Immature natural killer cell (primary cell): ENCODE measurements at regions not wholly inside any gene's neighbourhood (a gene's known extent, or its start where the extent isn't known, plus 50 kb on each side); places are given as distances from the start of the nearest gene placed in this dataset.

Experiments used
- DNase-seq, 3 donors: peaks; one replicate each; pipeline ENCODE4 v3.0.0; 2022; ENCODE audit warnings: mixed read lengths in 1 of 3
- H3K27ac Mint-ChIP-seq, 6 donors: one replicate each; pipeline ENCODE4 v1.8.0; 2020; ENCODE audit warnings: mixed read lengths in 6 of 6, mild to moderate bottlenecking in 5 of 6, inconsistent platforms in 4 of 6, moderate library complexity in 3 of 6
- H3K27me3 Mint-ChIP-seq, 3 donors: one replicate each; pipeline ENCODE4 v1.8.0; 2020 to 2021; ENCODE audit warnings: low read depth in 3 of 3, mild to moderate bottlenecking in 3 of 3, mixed read lengths in 3 of 3, moderate library complexity in 3 of 3, inconsistent platforms in 1 of 3
- H3K36me3 Mint-ChIP-seq, 3 donors: one replicate each; pipeline ENCODE4 v1.8.0; 2020; ENCODE audit warnings: mixed read lengths in 3 of 3, inconsistent platforms in 2 of 3, mild to moderate bottlenecking in 2 of 3
- H3K4me1 Mint-ChIP-seq, 2 donors: one replicate each; pipeline ENCODE4 v1.8.0; 2020; ENCODE audit warnings: inconsistent platforms in 2 of 2, mild to moderate bottlenecking in 2 of 2, mixed read lengths in 2 of 2, moderate library complexity in 1 of 2
- H3K4me3 Mint-ChIP-seq, 5 donors: one replicate each; pipeline ENCODE4 v1.8.0; 2020; ENCODE audit warnings: mild to moderate bottlenecking in 5 of 5, mixed read lengths in 5 of 5, inconsistent platforms in 3 of 5, moderate library complexity in 3 of 5
- H3K9me3 Mint-ChIP-seq, 6 donors: one replicate each; pipeline ENCODE4 v1.8.0; 2020; ENCODE audit warnings: mild to moderate bottlenecking in 6 of 6, mixed read lengths in 6 of 6, inconsistent platforms in 4 of 6, moderate library complexity in 3 of 6

DNA sequence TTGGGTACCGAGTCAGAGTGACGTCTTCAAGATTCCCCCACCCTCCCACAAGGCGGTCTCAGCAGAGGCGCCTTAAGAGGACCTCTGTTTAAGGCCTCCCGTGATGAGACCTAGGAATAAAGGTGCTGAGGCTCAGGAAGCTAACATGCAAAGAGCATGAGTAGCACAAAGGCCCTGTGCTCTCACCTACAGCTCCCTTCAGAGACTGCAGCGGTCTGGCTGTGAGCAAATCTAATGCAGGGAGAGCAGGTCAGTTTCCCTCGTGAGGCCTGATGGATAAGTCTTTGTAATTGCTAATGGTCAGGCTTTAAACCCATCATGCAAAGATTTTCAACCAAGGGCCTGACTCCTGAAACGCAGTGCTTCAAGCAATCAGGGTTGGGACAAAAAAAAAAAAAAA lies 909.3 kb upstream of the GHITM start:
- Mint-ChIP-seq H3K4me3 (no peak overlapping the region), H3K27me3 (peaks cover 0 to 2% (median 0%) of the 10 kb centered on the region in 3 donors), H3K36me3 (no peaks in the 10 kb centered on the region), H3K9me3 (peaks cover 4 to 32% (median 12%) of the 10 kb centered on the region in 6 donors), H3K27ac (no peak overlapping the region), H3K4me1 (no peaks in the 10 kb centered on the region)
- DNase-seq, result no peak

DNA sequence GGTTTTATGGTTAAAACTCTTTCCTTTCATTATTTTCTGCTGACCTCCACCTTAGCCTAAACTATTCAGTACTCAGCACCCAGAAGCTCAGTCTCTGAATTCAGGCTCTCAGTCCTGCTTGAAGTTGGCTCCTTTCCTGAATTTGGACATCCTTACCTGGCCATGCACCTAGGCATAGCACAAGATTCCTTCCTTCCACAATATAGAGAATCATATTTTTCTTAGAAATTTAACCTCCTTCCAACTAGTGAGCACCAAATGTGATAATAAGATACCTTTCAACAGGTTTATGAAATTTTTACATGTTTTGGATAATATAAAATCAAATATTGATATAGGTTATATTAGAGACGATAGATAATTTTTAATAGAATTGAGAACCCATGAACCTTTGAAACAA lies 905.6 kb upstream of the GHITM start:
- H3K27me3 Mint-ChIP-seq, result peaks cover 0 to 2% (median 2%) of the 10 kb centered on the region in 3 donors
- no peaks in the 10 kb centered on the region for H3K4me1 Mint-ChIP-seq
- no peak for DNase-seq
- no peaks in the 10 kb centered on the region for H3K36me3 Mint-ChIP-seq
- no peak overlapping the region for H3K27ac Mint-ChIP-seq
- no peak overlapping the region for H3K4me3 Mint-ChIP-seq
- H3K9me3 Mint-ChIP-seq, result peaks cover 0 to 21% (median 10%) of the 10 kb centered on the region in 6 donors

DNA sequence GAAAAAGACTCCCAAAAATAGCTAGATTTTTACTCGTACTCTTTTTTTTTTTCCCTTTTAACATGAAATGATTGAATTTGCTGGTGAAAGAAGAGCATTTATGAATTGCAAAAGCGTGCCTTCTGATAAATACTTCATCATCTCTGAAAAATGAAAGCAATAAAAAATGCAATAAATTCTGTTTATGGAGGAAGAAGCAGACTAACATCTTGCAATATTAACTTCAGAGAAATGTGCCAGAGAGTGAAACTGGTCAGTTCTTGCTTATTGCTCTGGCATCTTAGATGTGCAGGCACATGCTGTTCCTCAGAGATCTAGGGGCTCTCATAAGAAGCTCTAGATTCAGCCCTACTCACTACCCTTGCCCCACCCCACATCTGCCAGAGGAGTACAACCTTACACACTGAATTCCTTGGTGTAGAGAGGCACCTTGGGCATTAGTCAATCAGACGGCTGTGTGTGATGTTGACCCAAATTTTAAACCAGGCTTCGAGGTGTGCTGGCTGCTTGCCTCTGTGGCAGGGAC lies 891.1 kb upstream of the GHITM start:
- Mint-ChIP-seq H3K27ac (no peak overlapping the region), H3K4me3 (no peak overlapping the region), H3K36me3 (no peaks in the 10 kb centered on the region), H3K4me1 (no peaks in the 10 kb centered on the region), H3K9me3 (peaks cover 9 to 43% (median 30%) of the 10 kb centered on the region in 6 donors), H3K27me3 (no peaks in the 10 kb centered on the region)
- no peak for DNase-seq

DNA sequence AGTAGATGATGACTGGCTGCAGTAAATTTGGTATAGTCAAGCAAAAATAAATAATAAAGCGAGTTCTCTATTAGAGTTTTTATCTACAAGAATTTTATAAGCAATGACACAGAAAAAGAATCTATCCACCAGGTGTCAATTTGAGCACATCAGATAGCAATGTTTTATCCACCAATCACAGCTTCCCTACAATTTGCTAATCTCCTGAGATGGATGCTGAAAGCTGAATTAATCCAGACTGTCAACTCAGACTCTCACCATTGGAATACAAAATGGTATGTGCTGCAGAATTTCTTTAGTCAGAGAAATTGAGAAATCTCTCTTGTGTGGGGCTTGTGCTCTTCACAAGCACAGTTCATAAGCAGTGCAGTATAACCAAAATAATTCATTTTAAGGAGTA lies 888.9 kb upstream of the GHITM start:
- peaks cover 8 to 48% (median 42%) of the 10 kb centered on the region in 6 donors for H3K9me3 Mint-ChIP-seq
- no peaks in the 10 kb centered on the region for H3K27me3 Mint-ChIP-seq
- H3K4me1 Mint-ChIP-seq, result no peaks in the 10 kb centered on the region
- H3K4me3 Mint-ChIP-seq, result no peak overlapping the region
- no peak for DNase-seq
- H3K27ac Mint-ChIP-seq, result no peak overlapping the region
- H3K36me3 Mint-ChIP-seq, result no peaks in the 10 kb centered on the region

- Mint-ChIP-seq H3K4me3 (no peak overlapping the region), H3K4me1 (no peaks in the 10 kb centered on the region), H3K27ac (no peak overlapping the region), H3K27me3 (no peaks in the 10 kb centered on the region), H3K36me3 (no peaks in the 10 kb centered on the region), H3K9me3 (peaks cover 14 to 65% (median 48%) of the 10 kb centered on the region in 6 donors)
- no peak for DNase-seq
These were observed 887.1 kb upstream of the GHITM start for GRCh38 chr10:83252169-83252568.

DNA sequence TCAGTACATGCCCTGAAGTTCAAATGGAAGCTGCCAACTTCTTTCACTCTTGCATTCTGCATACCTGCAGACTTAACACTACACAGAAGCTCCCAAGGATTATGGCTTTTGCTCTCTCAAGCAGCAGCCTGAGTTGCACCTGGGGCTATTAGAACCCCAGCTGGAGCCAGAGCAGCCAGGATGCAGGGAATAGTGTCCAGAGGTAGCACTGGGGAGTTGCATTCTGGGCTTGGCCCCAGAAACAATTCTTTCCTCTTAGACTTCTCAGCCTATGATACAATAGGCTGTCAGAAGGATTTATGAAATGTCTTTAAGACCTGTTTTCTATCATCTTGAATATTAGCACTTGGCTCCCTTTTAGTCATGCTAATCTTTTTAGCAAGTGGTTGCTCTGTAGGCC lies 886.7 kb upstream of the GHITM start:
- Mint-ChIP-seq H3K4me1 (no peaks in the 10 kb centered on the region), H3K36me3 (no peaks in the 10 kb centered on the region), H3K9me3 (peaks cover 14 to 63% (median 48%) of the 10 kb centered on the region in 6 donors), H3K27me3 (no peaks in the 10 kb centered on the region), H3K4me3 (no peak overlapping the region), H3K27ac (no peak overlapping the region)
- DNase-seq, result no peak

GRCh38 chr10:83253011-83253671 lies 886.2 kb upstream of the GHITM start:
- no peak overlapping the region for H3K27ac Mint-ChIP-seq
- peaks cover 14 to 60% (median 48%) of the 10 kb centered on the region in 6 donors for H3K9me3 Mint-ChIP-seq
- H3K4me3 Mint-ChIP-seq, result no peak overlapping the region
- H3K27me3 Mint-ChIP-seq, result no peaks in the 10 kb centered on the region
- no peaks in the 10 kb centered on the region for H3K36me3 Mint-ChIP-seq
- no peaks in the 10 kb centered on the region for H3K4me1 Mint-ChIP-seq
- DNase-seq, result no peak

DNA sequence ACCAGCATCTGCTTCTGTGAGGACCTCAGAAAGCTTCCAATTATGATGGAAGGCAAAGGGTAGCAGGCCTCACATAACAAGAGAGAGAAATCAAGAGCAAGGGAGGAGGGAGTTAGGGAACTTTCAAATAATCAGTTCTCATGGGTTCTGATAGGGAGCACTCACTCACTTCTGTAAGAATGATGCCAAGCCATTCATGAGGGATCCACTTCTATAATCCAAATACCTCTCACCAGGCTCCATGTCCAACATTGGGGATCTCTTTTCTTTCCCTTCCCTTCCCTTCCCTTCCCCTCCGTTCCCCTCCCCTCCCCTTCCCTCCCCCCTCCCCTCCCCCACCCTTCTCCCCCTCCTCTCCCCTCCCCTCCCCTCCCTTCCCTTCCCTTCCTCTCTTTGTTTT lies 884.6 kb upstream of the GHITM start:
- no peak overlapping the region for H3K27ac Mint-ChIP-seq
- H3K4me1 Mint-ChIP-seq, result no peaks in the 10 kb centered on the region
- DNase-seq, result no peak
- no peaks in the 10 kb centered on the region for H3K27me3 Mint-ChIP-seq
- H3K36me3 Mint-ChIP-seq, result no peaks in the 10 kb centered on the region
- no peak overlapping the region for H3K4me3 Mint-ChIP-seq
- H3K9me3 Mint-ChIP-seq, result peaks cover 21 to 65% (median 45%) of the 10 kb centered on the region in 6 donors

GRCh38 chr10:83262434-83262833 lies 876.9 kb upstream of the GHITM start:
- H3K27ac Mint-ChIP-seq, result no peak overlapping the region
- no peak for DNase-seq
- no peaks in the 10 kb centered on the region for H3K27me3 Mint-ChIP-seq
- H3K36me3 Mint-ChIP-seq, result no peaks in the 10 kb centered on the region
- H3K4me1 Mint-ChIP-seq, result no peaks in the 10 kb centered on the region
- peaks cover 10 to 42% (median 22%) of the 10 kb centered on the region in 6 donors for H3K9me3 Mint-ChIP-seq
- H3K4me3 Mint-ChIP-seq, result no peak overlapping the region

- H3K4me3 Mint-ChIP-seq, result no peak overlapping the region
- no peak for DNase-seq
- no peak overlapping the region for H3K27ac Mint-ChIP-seq
- no peaks in the 10 kb centered on the region for H3K36me3 Mint-ChIP-seq
- H3K9me3 Mint-ChIP-seq, result peaks cover 4 to 28% (median 13%) of the 10 kb centered on the region in 6 donors
- peaks cover 0 to 3% (median 0%) of the 10 kb centered on the region in 3 donors for H3K27me3 Mint-ChIP-seq
- no peaks in the 10 kb centered on the region for H3K4me1 Mint-ChIP-seq
These were observed 866.5 kb upstream of the GHITM start for GRCh38 chr10:83272666-83273434.

- Mint-ChIP-seq H3K9me3 (peaks cover 4 to 25% (median 12%) of the 10 kb centered on the region in 6 donors), H3K4me3 (no peak overlapping the region), H3K36me3 (no peaks in the 10 kb centered on the region), H3K4me1 (no peaks in the 10 kb centered on the region), H3K27ac (no peak overlapping the region), H3K27me3 (peaks cover 0 to 3% (median 0%) of the 10 kb centered on the region in 3 donors)
- DNase-seq, result no peak
These were observed 865.2 kb upstream of the GHITM start for GRCh38 chr10:83274088-83274487.

DNA sequence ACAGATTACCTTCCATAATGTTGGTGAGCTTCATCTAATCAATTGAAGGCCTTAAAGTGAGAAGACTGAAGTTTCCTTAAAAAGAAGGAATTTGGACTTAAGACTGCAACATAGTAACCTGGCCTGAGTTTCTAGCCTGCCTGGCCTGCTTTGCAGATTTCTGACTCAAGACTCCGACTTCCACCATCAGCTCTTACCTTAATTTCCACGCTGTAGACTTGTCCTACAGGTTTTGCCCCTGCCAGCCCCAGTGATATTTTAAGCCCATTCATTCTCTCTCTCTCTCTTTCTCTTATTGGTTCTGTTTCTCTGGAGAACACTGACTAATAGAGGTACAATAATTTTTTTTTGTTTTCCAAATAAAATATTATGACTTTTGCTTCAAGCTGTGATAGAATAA lies 862.3 kb upstream of the GHITM start:
- Mint-ChIP-seq H3K4me1 (no peaks in the 10 kb centered on the region), H3K36me3 (no peaks in the 10 kb centered on the region), H3K9me3 (peaks cover 4 to 32% (median 9%) of the 10 kb centered on the region in 6 donors), H3K27me3 (peaks cover 0 to 1% (median 0%) of the 10 kb centered on the region in 3 donors), H3K4me3 (no peak overlapping the region), H3K27ac (no peak overlapping the region)
- no peak for DNase-seq

- H3K27ac Mint-ChIP-seq, result no peak overlapping the region
- peaks cover 7 to 39% (median 15%) of the 10 kb centered on the region in 6 donors for H3K9me3 Mint-ChIP-seq
- H3K4me3 Mint-ChIP-seq, result no peak overlapping the region
- DNase-seq, result no peak
- no peaks in the 10 kb centered on the region for H3K36me3 Mint-ChIP-seq
- H3K27me3 Mint-ChIP-seq, result peaks cover 0 to 1% (median 0%) of the 10 kb centered on the region in 3 donors
- H3K4me1 Mint-ChIP-seq, result no peaks in the 10 kb centered on the region
These were observed 856.2 kb upstream of the GHITM start for GRCh38 chr10:83283151-83283550.

DNA sequence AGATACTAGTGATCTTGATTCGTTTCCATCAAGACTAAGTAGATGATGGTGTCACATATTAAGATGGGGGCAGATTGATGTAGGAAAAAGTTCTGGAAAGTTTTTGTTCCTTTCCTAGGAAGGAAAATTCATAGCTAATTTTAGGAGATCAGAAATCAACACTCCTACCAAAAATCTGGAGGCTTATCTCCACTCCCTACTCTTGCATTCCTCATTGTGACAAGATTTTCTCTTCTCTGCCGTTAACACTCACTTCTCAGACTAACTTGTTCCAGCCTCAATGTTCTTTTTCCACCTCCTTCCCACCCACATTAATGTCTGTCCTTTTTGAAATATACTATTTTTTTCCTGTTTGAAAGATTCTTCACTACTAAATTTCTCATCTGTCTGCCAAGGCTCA lies 851.9 kb upstream of the GHITM start:
- Mint-ChIP-seq H3K4me1 (no peaks in the 10 kb centered on the region), H3K36me3 (no peaks in the 10 kb centered on the region), H3K27ac (no peak overlapping the region), H3K27me3 (no peaks in the 10 kb centered on the region), H3K4me3 (no peak overlapping the region), H3K9me3 (peaks cover 12 to 47% (median 12%) of the 10 kb centered on the region in 6 donors)
- DNase-seq, result no peak
